Breast epithelium (tissue), 4 donors: ENCODE measurements at regions not wholly inside any gene's neighbourhood (a gene's known extent, or its start where the extent isn't known, plus 50 kb on each side); places are given as distances from the start of the nearest gene placed in this dataset.

Experiments
- DNase-seq, 2 donors: peaks; one replicate each; pipeline ENCODE4 v3.0.0-alpha.2; 2019; ENCODE audit warnings: low spot score in 2 of 2
- H3K27ac ChIP-seq, 2 donors: fragments of 200-600 bp; sonication (generic) in 1 of 2; one replicate each; pipeline ENCODE4 v1.5.1; 2016 to 2019; ENCODE audit warnings: mild to moderate bottlenecking in 1 of 2
- H3K27me3 ChIP-seq, 2 donors: fragments of 200-600 bp; sonication (generic) in 1 of 2; one replicate each; pipeline versions ENCODE4 v1.5.1 to v1.6.0; 2017 to 2019; ENCODE audit warnings: control low read depth in 1 of 2, mild to moderate bottlenecking in 1 of 2
- H3K36me3 ChIP-seq: fragments of 200-600 bp; one replicate; pipeline ENCODE4 v1.5.1; 2019
- H3K4me1 ChIP-seq, 2 donors: fragments of 200-600 bp; sonication (generic); one replicate each; pipeline ENCODE4 v1.5.1; 2016 to 2019; ENCODE audit warnings: control low read depth in 1 of 2
- H3K4me3 ChIP-seq, 3 donors: fragments of 200-600 bp; sonication (generic); 1 replicate in 2 of 3; 2 replicates in 1 of 3; pipeline ENCODE4 v1.5.1; 2016 to 2019; ENCODE audit warnings: mild to moderate bottlenecking in 3 of 3, moderate library complexity in 2 of 3
- H3K9me3 ChIP-seq, 2 donors: fragments of 200-600 bp; sonication (generic) in 1 of 2; one replicate each; pipeline ENCODE4 v1.5.1; 2016 to 2019; ENCODE audit warnings: control low read depth in 1 of 2
- POLR2A ChIP-seq: fragments of 450-650 bp; IDR thresholded peaks from one replicate; pipeline ENCODE4 v1.6.1; 2016; ENCODE audit warnings: antibody characterized with exemption, mild to moderate bottlenecking, moderate library complexity
- POLR2AphosphoS5 ChIP-seq, 3 donors: sonication (generic); formaldehyde crosslinking; IDR thresholded peaks; one replicate each; pipeline ENCODE4 v1.6.1; 2017; ENCODE audit warnings: antibody characterized with exemption in 3 of 3
- intact Hi-C: fragments of 100-400 bp; cut with DNase I; formaldehyde crosslinking; loops from one replicate; pipeline ENCODE4 v1.15.1; 2023; ENCODE audit warnings: low total_unique reads
- TF ChIP-seq, protein P1 (sequence below), 3 donors: fragments of 450-650 bp; IDR thresholded peaks; one replicate each; pipeline ENCODE4 v1.5.1; 2016 to 2017; ENCODE audit warnings: antibody characterized with exemption in 3 of 3, mild to moderate bottlenecking in 3 of 3, moderate library complexity in 3 of 3

DNA sequence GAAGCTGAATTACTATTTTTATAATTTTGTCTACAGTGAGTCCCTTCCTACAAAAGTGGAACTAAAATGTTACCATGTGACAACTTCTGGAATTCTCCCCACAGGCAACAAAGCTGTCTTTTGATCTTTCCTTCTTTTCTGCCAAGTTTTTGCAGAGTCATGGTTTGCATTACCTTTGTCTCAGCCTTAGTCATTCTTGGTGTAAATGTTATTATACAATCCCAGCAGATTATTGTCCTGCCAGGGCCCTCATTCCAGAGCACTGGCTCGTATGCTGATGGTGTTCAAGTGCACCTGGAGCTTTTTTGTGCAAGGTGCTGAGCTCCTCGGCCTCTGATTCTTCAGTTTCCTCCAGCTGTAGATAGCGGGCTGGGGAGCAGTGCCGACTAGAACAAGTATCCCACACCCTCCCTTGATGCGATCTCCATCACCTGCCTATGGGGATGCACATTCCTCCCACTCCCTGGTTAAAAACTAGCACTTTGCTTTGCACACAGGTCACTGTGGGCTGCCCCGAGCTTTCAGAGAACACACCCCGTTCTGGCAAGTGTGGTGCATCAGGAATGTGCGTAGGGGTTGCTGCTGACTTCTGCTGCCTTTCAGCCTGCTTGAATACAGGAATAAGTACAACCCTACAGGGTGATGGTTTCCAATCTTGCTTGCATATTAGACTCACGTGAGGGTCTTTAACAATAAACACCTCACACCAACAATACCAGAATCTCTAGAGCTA, 263.6 kb downstream of the RNF144A start:
- intact Hi-C loops: no loop called here
- no peaks in the 10 kb centered on the region for H3K36me3 ChIP-seq
- DNase-seq: peak in 1 of 2 donors; percentile 18
- TF ChIP-seq, protein P1, sequence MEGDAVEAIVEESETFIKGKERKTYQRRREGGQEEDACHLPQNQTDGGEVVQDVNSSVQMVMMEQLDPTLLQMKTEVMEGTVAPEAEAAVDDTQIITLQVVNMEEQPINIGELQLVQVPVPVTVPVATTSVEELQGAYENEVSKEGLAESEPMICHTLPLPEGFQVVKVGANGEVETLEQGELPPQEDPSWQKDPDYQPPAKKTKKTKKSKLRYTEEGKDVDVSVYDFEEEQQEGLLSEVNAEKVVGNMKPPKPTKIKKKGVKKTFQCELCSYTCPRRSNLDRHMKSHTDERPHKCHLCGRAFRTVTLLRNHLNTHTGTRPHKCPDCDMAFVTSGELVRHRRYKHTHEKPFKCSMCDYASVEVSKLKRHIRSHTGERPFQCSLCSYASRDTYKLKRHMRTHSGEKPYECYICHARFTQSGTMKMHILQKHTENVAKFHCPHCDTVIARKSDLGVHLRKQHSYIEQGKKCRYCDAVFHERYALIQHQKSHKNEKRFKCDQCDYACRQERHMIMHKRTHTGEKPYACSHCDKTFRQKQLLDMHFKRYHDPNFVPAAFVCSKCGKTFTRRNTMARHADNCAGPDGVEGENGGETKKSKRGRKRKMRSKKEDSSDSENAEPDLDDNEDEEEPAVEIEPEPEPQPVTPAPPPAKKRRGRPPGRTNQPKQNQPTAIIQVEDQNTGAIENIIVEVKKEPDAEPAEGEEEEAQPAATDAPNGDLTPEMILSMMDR (IDR thresholded peaks at IDR 0.05): no peak
- no peak for TF ChIP-seq POLR2A
- no peak for TF ChIP-seq POLR2AphosphoS5 (IDR thresholded peaks at IDR 0.05)
- no peaks in the 10 kb centered on the region for H3K4me1 ChIP-seq
- no peaks in the 10 kb centered on the region for H3K27me3 ChIP-seq
- H3K4me3 ChIP-seq: no peak overlapping the region
- H3K27ac ChIP-seq: no peak overlapping the region
- no peaks in the 10 kb centered on the region for H3K9me3 ChIP-seq

- Histone ChIP-seq H3K4me1 (no peaks in the 10 kb centered on the region), H3K27ac (no peak overlapping the region), H3K27me3 (no peaks in the 10 kb centered on the region), H3K9me3 (no peaks in the 10 kb centered on the region), H3K4me3 (no peak overlapping the region), H3K36me3 (no peaks in the 10 kb centered on the region)
- DNase-seq: no peak
- intact Hi-C loops: no loop called here
- TF ChIP-seq POLR2AphosphoS5 (IDR thresholded peaks at IDR 0.05): no peak
These were observed 265.3 kb downstream of the RNF144A start for GRCh38 chr2:7182525-7182924.

- Histone ChIP-seq H3K27me3 (no peaks in the 10 kb centered on the region), H3K9me3 (no peaks in the 10 kb centered on the region), H3K36me3 (no peaks in the 10 kb centered on the region), H3K27ac (no peak overlapping the region), H3K4me1 (no peaks in the 10 kb centered on the region), H3K4me3 (no peak overlapping the region)
- intact Hi-C loops: no loop called here
- TF ChIP-seq POLR2AphosphoS5 (IDR thresholded peaks at IDR 0.05) (no peak), POLR2A (no peak)
- TF ChIP-seq, protein P1 (IDR thresholded peaks at IDR 0.05): no peak
- no peak for DNase-seq
These were observed 271.9 kb downstream of the RNF144A start for GRCh38 chr2:7189106-7189505.

DNA sequence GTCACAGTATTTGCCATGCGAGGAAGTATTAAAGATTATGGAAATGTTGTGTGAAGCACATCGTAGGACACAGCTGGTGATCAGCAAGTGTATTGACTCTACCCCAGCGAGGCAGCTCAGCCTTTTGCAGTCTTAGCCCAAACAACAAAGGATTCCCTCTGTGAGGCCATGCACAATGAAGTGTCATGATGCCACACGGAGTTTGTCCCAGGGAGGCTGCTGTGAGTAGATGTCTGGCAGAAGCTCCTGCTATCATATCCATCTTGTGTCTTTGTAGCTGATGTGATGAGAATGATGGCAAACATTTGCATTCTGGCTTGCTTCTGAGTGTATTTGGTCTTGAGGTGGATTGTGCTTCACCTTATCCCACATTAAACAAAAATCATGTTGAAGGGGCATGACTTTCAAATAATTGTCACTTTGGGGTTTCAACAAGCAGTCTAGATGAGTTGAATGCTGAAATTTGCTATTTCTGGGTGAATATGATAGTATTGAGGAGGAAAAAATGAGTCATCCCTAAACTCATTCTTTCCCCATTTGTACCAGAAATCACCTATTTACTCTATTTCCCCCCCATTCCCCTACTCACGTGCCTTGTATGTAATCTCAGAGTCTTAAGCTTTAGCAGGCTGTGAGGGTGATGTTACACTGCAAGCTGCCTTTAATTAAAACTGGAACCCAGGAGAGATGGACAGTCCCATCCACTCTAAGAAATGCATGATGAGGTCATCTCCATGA, 273.5 kb downstream of the RNF144A start:
- no peak for TF ChIP-seq POLR2A
- no peak for TF ChIP-seq POLR2AphosphoS5 (IDR thresholded peaks at IDR 0.05)
- TF ChIP-seq, protein P1 (IDR thresholded peaks at IDR 0.05): no peak
- Histone ChIP-seq H3K27me3 (no peaks in the 10 kb centered on the region), H3K4me3 (no peak overlapping the region), H3K9me3 (no peaks in the 10 kb centered on the region), H3K36me3 (no peaks in the 10 kb centered on the region), H3K27ac (no peak overlapping the region), H3K4me1 (no peaks in the 10 kb centered on the region)
- intact Hi-C loops: loop anchor here (10.0 kb wide), 1 partner anchor 684 kb away; no protein-coding TSS in a partner anchor
- DNase-seq: no peak

GRCh38 chr2:7191932-7192331, 274.7 kb downstream of the RNF144A start:
- Histone ChIP-seq H3K27me3 (no peaks in the 10 kb centered on the region), H3K4me1 (no peaks in the 10 kb centered on the region), H3K36me3 (no peaks in the 10 kb centered on the region), H3K9me3 (no peaks in the 10 kb centered on the region), H3K27ac (no peak overlapping the region), H3K4me3 (no peak overlapping the region)
- no peak for TF ChIP-seq POLR2A
- TF ChIP-seq POLR2AphosphoS5 (IDR thresholded peaks at IDR 0.05): no peak
- TF ChIP-seq, protein P1 (IDR thresholded peaks at IDR 0.05): no peak
- no peak for DNase-seq
- intact Hi-C loops: loop anchor here (10.0 kb wide), 1 partner anchor 683 kb away; no protein-coding TSS in a partner anchor
